ENCODE measurements at regions not wholly inside any gene's neighbourhood (a gene's known extent, or its start where the extent isn't known, plus 50 kb on each side); places are given as distances from the start of the nearest gene placed in this dataset.

DNA sequence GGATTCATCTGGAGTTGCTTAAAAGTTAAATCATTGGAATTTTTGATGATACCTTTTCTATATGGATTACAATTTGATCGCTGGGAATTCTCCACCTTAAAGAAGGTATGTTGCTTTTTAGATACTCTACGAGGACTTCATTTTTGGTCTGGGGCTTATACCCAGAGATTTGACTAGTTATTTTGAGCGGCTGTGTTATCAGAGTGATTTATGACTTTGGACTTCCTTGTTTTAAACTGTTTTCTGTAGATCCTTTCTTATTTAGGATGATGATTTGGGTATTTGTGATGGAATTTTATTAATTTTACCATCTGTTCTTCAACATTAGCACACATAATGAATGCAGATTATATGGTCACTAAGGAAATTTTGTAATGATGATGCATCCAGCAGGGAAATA lies 75.2 kb downstream of the SOX4 start:
- no peaks in the 10 kb centered on the region for H3K9me3 ChIP-seq
- intact Hi-C loops (cut with DNase I; ENCODE audit: low total_unique reads) = loop anchor here (10.0 kb wide), 1 partner anchor 74 kb away; the partner anchor contains the start of gene SOX4
- H3K27me3 ChIP-seq = peaks cover 0 to 23% of the 10 kb centered on the region in 2 donors
- peaks cover 0 to 30% (median 22%) of the 10 kb centered on the region in 4 donors for H3K4me1 ChIP-seq
- H3K4me3 ChIP-seq = no peak overlapping the region
- H3K36me3 ChIP-seq = no peaks in the 10 kb centered on the region
- no peak overlapping the region for H3K27ac ChIP-seq
- DNase-seq = no peak
- TF ChIP-seq, protein P1, sequence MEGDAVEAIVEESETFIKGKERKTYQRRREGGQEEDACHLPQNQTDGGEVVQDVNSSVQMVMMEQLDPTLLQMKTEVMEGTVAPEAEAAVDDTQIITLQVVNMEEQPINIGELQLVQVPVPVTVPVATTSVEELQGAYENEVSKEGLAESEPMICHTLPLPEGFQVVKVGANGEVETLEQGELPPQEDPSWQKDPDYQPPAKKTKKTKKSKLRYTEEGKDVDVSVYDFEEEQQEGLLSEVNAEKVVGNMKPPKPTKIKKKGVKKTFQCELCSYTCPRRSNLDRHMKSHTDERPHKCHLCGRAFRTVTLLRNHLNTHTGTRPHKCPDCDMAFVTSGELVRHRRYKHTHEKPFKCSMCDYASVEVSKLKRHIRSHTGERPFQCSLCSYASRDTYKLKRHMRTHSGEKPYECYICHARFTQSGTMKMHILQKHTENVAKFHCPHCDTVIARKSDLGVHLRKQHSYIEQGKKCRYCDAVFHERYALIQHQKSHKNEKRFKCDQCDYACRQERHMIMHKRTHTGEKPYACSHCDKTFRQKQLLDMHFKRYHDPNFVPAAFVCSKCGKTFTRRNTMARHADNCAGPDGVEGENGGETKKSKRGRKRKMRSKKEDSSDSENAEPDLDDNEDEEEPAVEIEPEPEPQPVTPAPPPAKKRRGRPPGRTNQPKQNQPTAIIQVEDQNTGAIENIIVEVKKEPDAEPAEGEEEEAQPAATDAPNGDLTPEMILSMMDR (IDR thresholded peaks at IDR 0.05) = no peak

DNA sequence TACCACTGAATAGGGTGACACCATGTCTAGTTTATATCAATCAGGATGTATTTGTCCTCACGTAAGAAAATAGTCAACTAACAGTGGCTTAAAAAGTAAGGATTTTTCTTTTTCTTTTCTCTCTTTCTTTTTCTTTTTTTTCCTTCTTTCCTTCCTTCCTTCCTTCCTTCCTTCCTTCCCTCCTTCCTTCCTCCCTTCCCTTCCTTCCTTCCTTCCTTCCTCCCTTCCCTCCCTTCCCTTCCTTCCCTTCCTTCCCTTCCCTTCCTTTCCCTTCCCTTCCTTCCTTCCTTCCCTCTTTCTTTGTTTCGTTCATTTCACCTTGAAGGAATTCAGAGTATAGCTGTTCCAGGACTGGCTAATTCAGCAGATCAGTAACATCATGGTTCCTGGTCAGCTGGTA lies 83.2 kb downstream of the SOX4 start:
- H3K4me1 ChIP-seq = peaks cover 0 to 14% (median 0%) of the 10 kb centered on the region in 4 donors
- H3K9me3 ChIP-seq = no peaks in the 10 kb centered on the region
- no peak overlapping the region for H3K27ac ChIP-seq
- TF ChIP-seq, protein P1 (IDR thresholded peaks at IDR 0.05) = no peak
- no peak for DNase-seq
- no peaks in the 10 kb centered on the region for H3K36me3 ChIP-seq
- intact Hi-C loops (cut with DNase I; ENCODE audit: low total_unique reads) = no loop called here
- no peaks in the 10 kb centered on the region for H3K27me3 ChIP-seq
- H3K4me3 ChIP-seq = no peak overlapping the region

DNA sequence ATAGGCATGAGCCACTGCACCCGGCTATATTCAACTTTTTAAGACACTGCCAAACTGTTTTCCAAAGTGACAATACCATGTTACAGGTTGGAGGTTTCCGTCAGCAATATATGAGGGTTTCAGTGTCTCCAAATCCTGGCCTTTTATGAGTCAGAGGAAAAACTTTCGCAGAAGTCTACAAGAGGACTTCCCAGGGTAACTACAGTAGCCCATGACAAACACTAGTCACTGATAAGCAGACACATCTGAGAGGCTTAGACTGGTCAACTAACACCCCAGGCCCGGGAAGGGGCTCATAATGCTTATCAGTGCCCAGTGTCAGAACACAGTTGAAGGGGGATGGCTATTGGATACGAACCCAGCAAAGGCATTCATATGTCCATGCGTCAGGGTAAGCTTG lies 85.4 kb downstream of the SOX4 start:
- intact Hi-C loops (cut with DNase I; ENCODE audit: low total_unique reads) = no loop called here
- no peaks in the 10 kb centered on the region for H3K36me3 ChIP-seq
- no peaks in the 10 kb centered on the region for H3K27me3 ChIP-seq
- H3K9me3 ChIP-seq = no peaks in the 10 kb centered on the region
- TF ChIP-seq, protein P1 (IDR thresholded peaks at IDR 0.05) = no peak
- no peak for DNase-seq
- no peak overlapping the region for H3K4me3 ChIP-seq
- H3K27ac ChIP-seq = no peak overlapping the region
- H3K4me1 ChIP-seq = peaks cover 0 to 14% (median 0%) of the 10 kb centered on the region in 4 donors

DNA sequence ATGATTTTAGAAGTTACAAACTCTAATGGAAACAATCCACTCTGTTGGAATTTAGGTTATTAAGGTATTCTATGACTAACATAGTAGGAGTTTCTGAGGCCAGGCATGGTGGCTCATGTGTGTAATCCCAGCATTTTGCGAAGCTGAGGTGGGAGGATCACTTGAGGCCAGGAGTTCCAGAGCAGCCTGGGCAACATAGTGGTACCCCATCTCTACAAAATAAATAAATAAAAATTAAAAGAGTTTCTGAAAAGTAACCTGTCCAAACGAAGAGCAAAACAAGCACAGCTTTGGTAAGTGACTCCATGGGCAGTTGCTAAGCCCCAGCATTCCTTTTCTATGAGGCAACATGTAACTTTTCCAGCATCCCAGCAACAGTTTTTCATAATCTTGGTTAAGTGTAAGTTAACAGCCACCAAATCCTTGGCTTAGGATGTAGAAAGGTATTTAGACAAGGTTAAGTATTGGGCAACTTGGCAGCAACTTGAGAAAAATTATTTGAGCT lies 86.3 kb downstream of the SOX4 start:
- Histone ChIP-seq H3K27me3 (no peaks in the 10 kb centered on the region), H3K36me3 (no peaks in the 10 kb centered on the region), H3K4me1 (peaks cover 0 to 14% (median 0%) of the 10 kb centered on the region in 4 donors), H3K4me3 (no peak overlapping the region), H3K9me3 (no peaks in the 10 kb centered on the region), H3K27ac (peak overlapping the region in 1 of 2 donors; percentile 35)
- no peak for DNase-seq
- TF ChIP-seq, protein P1 (IDR thresholded peaks at IDR 0.05) = no peak
- intact Hi-C loops (cut with DNase I; ENCODE audit: low total_unique reads) = no loop called here

DNA sequence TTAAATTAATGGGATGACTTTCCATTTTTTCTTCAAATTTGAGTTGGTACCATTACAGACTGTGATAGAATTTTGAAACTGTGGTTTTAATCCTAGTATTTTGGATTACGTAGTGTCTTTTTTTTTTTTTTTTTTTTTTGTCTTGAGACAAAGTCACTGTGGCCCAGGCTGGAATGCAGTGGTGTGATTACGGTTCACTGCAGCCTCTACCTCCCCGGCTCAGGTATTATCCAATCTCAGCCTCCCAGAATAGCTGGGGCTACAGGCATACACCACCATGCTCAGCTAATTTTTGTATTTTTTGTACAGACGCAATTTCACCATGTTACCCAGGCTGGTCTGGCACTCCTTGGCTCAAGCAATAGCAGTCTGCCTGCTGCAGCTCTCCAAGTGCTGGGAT lies 87.1 kb downstream of the SOX4 start:
- no peak overlapping the region for H3K27ac ChIP-seq
- DNase-seq = no peak
- H3K27me3 ChIP-seq = no peaks in the 10 kb centered on the region
- peaks cover 0 to 14% (median 0%) of the 10 kb centered on the region in 4 donors for H3K4me1 ChIP-seq
- H3K4me3 ChIP-seq = no peak overlapping the region
- H3K9me3 ChIP-seq = no peaks in the 10 kb centered on the region
- TF ChIP-seq, protein P1 (IDR thresholded peaks at IDR 0.05) = no peak
- no peaks in the 10 kb centered on the region for H3K36me3 ChIP-seq
- intact Hi-C loops (cut with DNase I; ENCODE audit: low total_unique reads) = no loop called here

DNA sequence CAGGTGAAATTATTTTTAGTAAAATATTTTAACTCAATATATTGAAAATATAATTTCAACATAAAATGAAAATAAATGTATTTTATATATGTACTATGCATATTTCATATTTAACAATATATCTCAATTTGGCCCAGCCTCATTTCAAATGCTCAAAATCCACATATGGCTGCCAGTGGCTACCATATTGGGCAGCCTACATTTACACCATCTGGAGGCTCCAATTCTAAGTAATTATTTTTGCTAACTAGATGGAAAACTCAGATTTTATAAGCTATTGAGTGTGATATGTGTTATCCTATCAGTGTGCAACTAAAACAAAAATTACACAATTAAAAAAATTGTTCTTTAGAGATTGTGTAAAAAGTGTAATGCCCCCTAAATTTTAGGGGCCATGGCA lies 96.9 kb downstream of the SOX4 start:
- Histone ChIP-seq H3K4me3 (no peak overlapping the region), H3K36me3 (no peaks in the 10 kb centered on the region), H3K4me1 (no peaks in the 10 kb centered on the region), H3K27ac (no peak overlapping the region), H3K27me3 (no peaks in the 10 kb centered on the region), H3K9me3 (no peaks in the 10 kb centered on the region)
- intact Hi-C loops (cut with DNase I; ENCODE audit: low total_unique reads) = no loop called here
- TF ChIP-seq, protein P1 (IDR thresholded peaks at IDR 0.05) = no peak
- DNase-seq = no peak
